HEK293T (cell line): ENCODE measurements at regions not wholly inside any gene's neighbourhood (a gene's known extent, or its start where the extent isn't known, plus 50 kb on each side); places are given as distances from the start of the nearest gene placed in this dataset.

Source experiments
- CTCF ChIA-PET: fragments of 350-600 bp; formaldehyde crosslinking; extraction: SDS; loops from one replicate; lab custom pipeline; 2021; ENCODE audit warnings: antibody characterized with exemption, inconsistent platforms; lab: Yijun Ruan, JAX
- POLR2A ChIA-PET: fragments of 350-600 bp; formaldehyde crosslinking; extraction: SDS; loops from one replicate; lab custom pipeline; 2020; ENCODE audit warnings: antibody characterized with exemption, inconsistent platforms; lab: Yijun Ruan, JAX
- DNase-seq: peaks from one replicate; pipeline ENCODE4 v3.0.0; 2012; ENCODE audit warnings: mixed read lengths; ENCODE audit errors: extremely low spot score
- ARNT ChIP-seq: fragments of 450-650 bp; IDR thresholded peaks from 2 replicates; pipeline ENCODE4 v1.6.1; 2017; ENCODE audit warnings: mild to moderate bottlenecking
- BHLHE40 ChIP-seq: fragments of 450-650 bp; IDR thresholded peaks from 2 replicates; pipeline ENCODE4 v1.6.1; 2016; ENCODE audit warnings: mild to moderate bottlenecking, moderate library complexity, borderline replicate concordance
- CTBP1 ChIP-seq: fragments of 450-650 bp; IDR thresholded peaks from 2 replicates; pipeline ENCODE4 v1.6.1; 2016; ENCODE audit warnings: borderline replicate concordance
- ELF4 ChIP-seq: fragments of 450-650 bp; IDR thresholded peaks from 2 replicates; pipeline ENCODE4 v1.6.1; 2017; ENCODE audit warnings: antibody characterized with exemption
- FOXA1 ChIP-seq: fragments of 450-650 bp; IDR thresholded peaks from 2 replicates; pipeline ENCODE4 v1.6.1; 2016; ENCODE audit warnings: mild to moderate bottlenecking
- FOXK2 ChIP-seq: fragments of 450-650 bp; IDR thresholded peaks from 2 replicates; pipeline ENCODE4 v1.6.1; 2016; ENCODE audit warnings: mild to moderate bottlenecking
- FOXM1 ChIP-seq: fragments of 450-650 bp; IDR thresholded peaks from 2 replicates; pipeline ENCODE4 v1.6.1; 2017; ENCODE audit warnings: mild to moderate bottlenecking, borderline replicate concordance
- HDGF ChIP-seq: fragments of 450-650 bp; IDR thresholded peaks from 2 replicates; pipeline ENCODE4 v1.6.1; 2017; ENCODE audit warnings: antibody characterized with exemption, borderline replicate concordance
- L3MBTL2 ChIP-seq: fragments of 450-650 bp; conservative IDR thresholded peaks from 2 replicates; pipeline ENCODE4 v1.6.1; 2016; ENCODE audit warnings: mild to moderate bottlenecking
- LEF1 ChIP-seq: fragments of 450-650 bp; IDR thresholded peaks from 2 replicates; pipeline ENCODE4 v1.6.1; 2017; ENCODE audit warnings: mild to moderate bottlenecking, borderline replicate concordance
- NFRKB ChIP-seq: fragments of 450-650 bp; IDR thresholded peaks from 2 replicates; pipeline ENCODE4 v1.6.1; 2016; ENCODE audit warnings: mild to moderate bottlenecking, moderate library complexity
- SP1 ChIP-seq: fragments of 450-650 bp; IDR thresholded peaks from 2 replicates; pipeline ENCODE4 v1.6.1; 2017
- SUZ12 ChIP-seq: fragments of 450-650 bp; IDR thresholded peaks from 2 replicates; pipeline ENCODE4 v1.6.1; 2016; ENCODE audit warnings: mild to moderate bottlenecking
- TARDBP ChIP-seq: fragments of 450-650 bp; IDR thresholded peaks from 2 replicates; pipeline ENCODE4 v1.6.1; 2016
- ZNF384 ChIP-seq: fragments of 450-650 bp; IDR thresholded peaks from 2 replicates; pipeline ENCODE4 v1.6.1; 2016
- TF ChIP-seq, protein P1 (sequence below): fragments of 450-650 bp; IDR thresholded peaks from 2 replicates; pipeline ENCODE4 v1.6.1; 2016

GRCh38 chr22:49286181-49286760 is 541.4 kb downstream of the BRD1 start:
- no peak for TF ChIP-seq TARDBP
- TF ChIP-seq ZNF384: no peak
- no peak for TF ChIP-seq SP1
- no peak for TF ChIP-seq L3MBTL2
- TF ChIP-seq FOXA1: no peak
- no peak for TF ChIP-seq CTBP1
- no peak for TF ChIP-seq BHLHE40
- TF ChIP-seq, protein P1, sequence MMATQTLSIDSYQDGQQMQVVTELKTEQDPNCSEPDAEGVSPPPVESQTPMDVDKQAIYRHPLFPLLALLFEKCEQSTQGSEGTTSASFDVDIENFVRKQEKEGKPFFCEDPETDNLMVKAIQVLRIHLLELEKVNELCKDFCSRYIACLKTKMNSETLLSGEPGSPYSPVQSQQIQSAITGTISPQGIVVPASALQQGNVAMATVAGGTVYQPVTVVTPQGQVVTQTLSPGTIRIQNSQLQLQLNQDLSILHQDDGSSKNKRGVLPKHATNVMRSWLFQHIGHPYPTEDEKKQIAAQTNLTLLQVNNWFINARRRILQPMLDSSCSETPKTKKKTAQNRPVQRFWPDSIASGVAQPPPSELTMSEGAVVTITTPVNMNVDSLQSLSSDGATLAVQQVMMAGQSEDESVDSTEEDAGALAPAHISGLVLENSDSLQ: no peak
- no peak for TF ChIP-seq HDGF
- TF ChIP-seq ELF4: no peak
- no peak for TF ChIP-seq NFRKB
- no peak for TF ChIP-seq FOXM1
- no peak for TF ChIP-seq SUZ12
- ChIA-PET POLR2A (no interaction called here), CTCF (no interaction called here)
- DNase-seq: no peak

GRCh38 chr22:49284931-49285330 is 542.7 kb downstream of the BRD1 start:
- CTCF ChIA-PET: no interaction called here
- POLR2A ChIA-PET: no interaction called here
- TF ChIP-seq SP1 (no peak), ARNT (no peak), ZNF384 (no peak), SUZ12 (no peak), FOXK2 (no peak)
- no peak for DNase-seq

DNA sequence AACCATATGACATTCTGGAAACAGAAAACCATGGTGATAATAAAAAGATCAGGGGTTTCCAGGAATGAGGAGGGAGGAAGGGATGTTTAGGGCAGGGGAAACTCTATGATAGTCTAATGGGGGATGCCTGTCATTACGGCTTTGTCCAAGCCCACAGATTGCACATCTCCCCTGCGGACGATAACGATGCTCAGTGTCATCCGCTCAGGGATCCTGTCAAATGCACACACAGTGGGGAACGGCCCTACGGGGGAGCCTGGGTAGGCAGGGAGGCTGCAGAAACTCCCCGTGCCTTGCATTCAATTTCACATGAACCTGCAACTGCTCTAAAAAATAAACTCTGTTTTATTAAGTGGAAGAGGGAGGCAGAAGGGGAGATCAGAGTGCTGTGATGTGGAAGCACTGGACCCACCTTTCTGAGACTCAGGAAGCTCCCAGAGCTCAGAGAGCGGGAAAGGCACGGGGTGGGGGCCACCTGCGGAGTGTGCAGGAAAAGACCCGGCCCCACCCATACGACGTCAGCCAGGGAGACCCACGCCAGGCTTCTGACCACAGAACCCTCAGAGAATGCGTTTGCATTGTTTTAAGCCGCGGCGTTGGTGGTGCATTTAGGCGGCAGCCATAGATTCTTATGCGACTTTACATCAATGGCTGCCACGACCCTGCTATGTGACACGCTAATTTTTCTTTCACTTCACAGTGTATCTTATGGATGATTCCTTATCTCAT is 543.5 kb downstream of the BRD1 start:
- DNase-seq: no peak
- CTCF ChIA-PET: no interaction called here
- TF ChIP-seq, protein P1: no peak
- no peak for TF ChIP-seq L3MBTL2
- no peak for TF ChIP-seq BHLHE40
- TF ChIP-seq FOXA1: no peak
- no peak for TF ChIP-seq SUZ12
- TF ChIP-seq CTBP1: no peak
- no peak for TF ChIP-seq ARNT
- TF ChIP-seq ZNF384: no peak
- no peak for TF ChIP-seq NFRKB
- no peak for TF ChIP-seq SP1
- TF ChIP-seq ELF4: no peak
- POLR2A ChIA-PET: no interaction called here

DNA sequence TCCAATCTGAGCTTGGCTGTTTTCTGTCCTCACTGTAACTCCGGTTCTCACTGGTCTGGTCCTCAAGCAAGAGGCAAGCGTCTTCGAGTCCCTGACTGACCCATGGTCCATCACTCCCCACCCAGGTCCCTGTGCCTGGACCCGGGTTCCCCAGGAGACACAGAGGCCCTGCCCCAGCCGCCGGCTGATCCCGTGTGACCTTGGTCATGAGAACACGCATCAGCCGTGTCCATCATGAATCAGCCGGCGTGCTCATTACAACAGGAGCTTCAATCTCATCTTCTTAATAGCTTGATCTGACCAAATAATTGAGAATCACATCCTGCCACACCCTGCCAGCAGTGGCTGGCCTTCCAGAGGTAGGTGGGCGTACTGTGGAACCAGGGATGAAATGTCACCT is 545.1 kb downstream of the BRD1 start:
- no peak for TF ChIP-seq SP1
- TF ChIP-seq FOXK2: no peak
- TF ChIP-seq ZNF384: no peak
- TF ChIP-seq, protein P1: no peak
- TF ChIP-seq ARNT: no peak
- TF ChIP-seq TARDBP: no peak
- no peak for TF ChIP-seq FOXA1
- TF ChIP-seq CTBP1: no peak
- no peak for TF ChIP-seq HDGF
- TF ChIP-seq ELF4: no peak
- ChIA-PET POLR2A (no interaction called here), CTCF (no interaction called here)
- no peak for DNase-seq

GRCh38 chr22:49281467-49282340 is 546.0 kb downstream of the BRD1 start:
- no peak for DNase-seq
- no peak for TF ChIP-seq NFRKB
- TF ChIP-seq, protein P1: no peak
- TF ChIP-seq FOXA1: no peak
- TF ChIP-seq TARDBP: no peak
- ChIA-PET CTCF (no interaction called here), POLR2A (no interaction called here)

DNA sequence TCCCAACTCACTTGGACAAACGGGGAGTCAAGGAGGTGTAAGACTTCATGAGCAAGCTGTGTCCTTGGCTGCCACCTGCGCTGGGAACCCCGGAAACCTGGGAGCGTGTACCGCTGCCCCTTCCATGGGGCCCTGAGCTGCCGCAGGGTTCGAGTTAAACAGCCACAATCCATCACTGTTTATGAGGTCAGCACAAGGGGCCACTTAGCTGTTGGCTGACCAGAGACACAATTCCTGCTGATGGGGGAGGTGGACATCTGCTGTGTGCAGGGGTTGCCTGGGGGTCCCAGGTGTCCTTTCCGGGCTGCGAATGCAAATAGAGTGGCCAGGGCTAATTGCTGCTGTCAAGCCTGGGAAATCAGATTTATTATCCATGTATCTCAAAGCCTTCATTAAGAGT is 549.3 kb downstream of the BRD1 start:
- CTCF ChIA-PET: no interaction called here
- TF ChIP-seq FOXA1 (no peak), FOXM1 (no peak), ZNF384 (no peak), HDGF (no peak), TARDBP (no peak), SUZ12 (no peak), ARNT (no peak), BHLHE40 (no peak), LEF1 (no peak), ELF4 (no peak), CTBP1 (no peak)
- POLR2A ChIA-PET: no interaction called here
- no peak for DNase-seq
